ENCODE measurements at regions not wholly inside any gene's neighbourhood (a gene's known extent, or its start where the extent isn't known, plus 50 kb on each side); places are given as distances from the start of the nearest gene placed in this dataset.
A peak's percentile ranks its signal among the peaks of the same experiment; 100 is the strongest.

DNA sequence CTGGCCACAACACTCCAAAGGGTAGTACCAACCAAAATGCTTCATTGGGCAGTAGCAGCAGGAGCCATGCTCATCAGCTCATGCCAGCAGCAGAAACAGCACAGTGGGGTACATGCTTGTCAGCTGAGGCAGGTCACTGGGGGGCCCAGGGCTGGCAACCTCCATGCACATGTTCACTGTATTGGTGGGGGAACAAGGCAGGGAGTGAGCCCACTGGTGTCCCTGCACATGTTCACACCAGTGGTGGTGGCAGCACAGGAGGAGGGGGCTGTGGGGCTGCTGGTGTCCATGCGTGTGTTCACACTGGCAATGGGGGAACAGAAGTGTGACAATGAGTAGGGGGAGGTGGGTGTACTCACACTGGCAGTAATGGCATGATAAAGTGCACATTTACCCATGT is 254.3 kb upstream of the KIF2A start:
- peak in 1 of 2 donors; percentile 15 for ATAC-seq
- intact Hi-C loops (cut with DNase I) = no loop called here
- Histone ChIP-seq H3K9me3 (no peaks in the 10 kb centered on the region), H3K4me3 (no peak overlapping the region), H3K27ac (no peak overlapping the region), H3K4me1 (no peaks in the 10 kb centered on the region), H3K36me3 (no peaks in the 10 kb centered on the region), H3K27me3 (ENCODE audit: low read depth) (no peaks in the 10 kb centered on the region)
- no peak for DNase-seq
- TF ChIP-seq, protein P1, sequence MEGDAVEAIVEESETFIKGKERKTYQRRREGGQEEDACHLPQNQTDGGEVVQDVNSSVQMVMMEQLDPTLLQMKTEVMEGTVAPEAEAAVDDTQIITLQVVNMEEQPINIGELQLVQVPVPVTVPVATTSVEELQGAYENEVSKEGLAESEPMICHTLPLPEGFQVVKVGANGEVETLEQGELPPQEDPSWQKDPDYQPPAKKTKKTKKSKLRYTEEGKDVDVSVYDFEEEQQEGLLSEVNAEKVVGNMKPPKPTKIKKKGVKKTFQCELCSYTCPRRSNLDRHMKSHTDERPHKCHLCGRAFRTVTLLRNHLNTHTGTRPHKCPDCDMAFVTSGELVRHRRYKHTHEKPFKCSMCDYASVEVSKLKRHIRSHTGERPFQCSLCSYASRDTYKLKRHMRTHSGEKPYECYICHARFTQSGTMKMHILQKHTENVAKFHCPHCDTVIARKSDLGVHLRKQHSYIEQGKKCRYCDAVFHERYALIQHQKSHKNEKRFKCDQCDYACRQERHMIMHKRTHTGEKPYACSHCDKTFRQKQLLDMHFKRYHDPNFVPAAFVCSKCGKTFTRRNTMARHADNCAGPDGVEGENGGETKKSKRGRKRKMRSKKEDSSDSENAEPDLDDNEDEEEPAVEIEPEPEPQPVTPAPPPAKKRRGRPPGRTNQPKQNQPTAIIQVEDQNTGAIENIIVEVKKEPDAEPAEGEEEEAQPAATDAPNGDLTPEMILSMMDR (IDR thresholded peaks at IDR 0.05) = no peak

DNA sequence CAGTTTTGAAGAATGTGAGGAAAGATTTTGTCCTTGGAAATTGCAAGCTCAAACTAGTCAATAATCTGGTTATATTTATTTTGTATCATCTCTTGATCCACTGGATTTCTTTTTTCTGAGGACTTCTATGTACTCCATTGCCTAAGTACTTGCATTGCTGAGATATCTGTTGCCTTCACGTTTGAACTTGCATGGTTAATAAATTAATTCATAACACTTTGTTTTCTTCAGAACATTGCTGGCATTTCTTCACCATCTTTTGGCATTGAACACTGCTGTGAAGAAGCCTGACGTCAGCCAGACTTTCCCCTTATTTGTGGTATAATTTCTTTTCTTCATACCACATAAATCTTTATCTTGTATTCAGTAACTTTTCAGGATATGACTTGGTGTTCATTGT is 246.0 kb upstream of the KIF2A start:
- Histone ChIP-seq H3K27ac (no peak overlapping the region), H3K4me3 (no peak overlapping the region), H3K36me3 (no peaks in the 10 kb centered on the region), H3K4me1 (no peaks in the 10 kb centered on the region), H3K27me3 (ENCODE audit: low read depth) (no peaks in the 10 kb centered on the region), H3K9me3 (no peaks in the 10 kb centered on the region)
- intact Hi-C loops (cut with DNase I) = no loop called here
- no peak for DNase-seq
- TF ChIP-seq, protein P1 (IDR thresholded peaks at IDR 0.05) = no peak
- ATAC-seq = no peak

DNA sequence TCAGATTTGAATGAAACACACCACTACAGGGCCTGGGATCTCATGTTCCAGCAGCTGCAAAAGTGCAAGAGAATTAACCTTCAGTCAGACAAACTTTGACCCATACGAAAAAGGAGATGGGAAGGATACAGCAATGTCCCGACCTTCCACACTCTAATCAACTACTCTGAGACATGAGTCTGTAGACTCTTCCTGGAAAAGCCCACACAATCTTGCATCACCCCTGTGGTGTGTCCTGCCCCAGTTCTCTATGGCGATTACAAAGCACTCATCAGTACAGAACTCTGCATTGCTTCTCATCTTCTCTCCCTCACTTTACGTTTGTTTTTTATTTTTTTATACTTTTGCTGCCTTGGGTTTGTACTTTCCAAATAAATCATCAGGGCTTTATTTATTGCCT is 241.0 kb upstream of the KIF2A start:
- no peaks in the 10 kb centered on the region for H3K27me3 ChIP-seq (ENCODE audit: low read depth)
- H3K36me3 ChIP-seq = no peaks in the 10 kb centered on the region
- intact Hi-C loops (cut with DNase I) = no loop called here
- H3K4me3 ChIP-seq = no peak overlapping the region
- ATAC-seq (peak; percentile 56 to 57), DNase-seq (no peak)
- H3K27ac ChIP-seq = no peak overlapping the region
- H3K4me1 ChIP-seq = no peaks in the 10 kb centered on the region
- no peaks in the 10 kb centered on the region for H3K9me3 ChIP-seq
- TF ChIP-seq, protein P1 (IDR thresholded peaks at IDR 0.05) = no peak

DNA sequence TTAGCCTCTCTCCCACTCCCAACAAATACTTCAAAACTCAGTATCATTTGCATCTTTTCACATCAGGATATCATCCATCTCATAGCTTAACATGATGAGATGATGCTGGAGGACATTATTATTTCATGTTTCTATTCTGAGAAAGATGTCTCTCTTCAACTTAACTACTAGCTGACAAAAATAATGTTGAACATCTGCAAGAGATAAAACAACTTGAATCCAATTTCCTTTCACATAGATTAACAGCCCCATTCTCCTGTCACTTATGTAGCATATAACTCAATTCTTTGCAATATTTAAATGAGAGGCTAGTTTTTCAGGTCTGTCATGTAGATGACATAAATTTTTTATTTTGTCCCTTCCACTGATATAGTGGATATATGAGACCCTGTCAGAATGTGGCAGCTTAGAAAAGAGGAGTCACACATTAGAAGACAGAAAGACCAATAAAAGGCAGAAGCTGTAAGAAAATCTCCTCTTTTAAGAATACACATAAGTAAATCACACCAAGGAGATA is 239.2 kb upstream of the KIF2A start:
- no peak overlapping the region for H3K4me3 ChIP-seq
- intact Hi-C loops (cut with DNase I) = no loop called here
- H3K27me3 ChIP-seq (ENCODE audit: low read depth) = no peaks in the 10 kb centered on the region
- no peaks in the 10 kb centered on the region for H3K36me3 ChIP-seq
- H3K27ac ChIP-seq = no peak overlapping the region
- ATAC-seq (no peak), DNase-seq (no peak)
- H3K9me3 ChIP-seq = no peaks in the 10 kb centered on the region
- TF ChIP-seq, protein P1 (IDR thresholded peaks at IDR 0.05) = no peak
- no peaks in the 10 kb centered on the region for H3K4me1 ChIP-seq

DNA sequence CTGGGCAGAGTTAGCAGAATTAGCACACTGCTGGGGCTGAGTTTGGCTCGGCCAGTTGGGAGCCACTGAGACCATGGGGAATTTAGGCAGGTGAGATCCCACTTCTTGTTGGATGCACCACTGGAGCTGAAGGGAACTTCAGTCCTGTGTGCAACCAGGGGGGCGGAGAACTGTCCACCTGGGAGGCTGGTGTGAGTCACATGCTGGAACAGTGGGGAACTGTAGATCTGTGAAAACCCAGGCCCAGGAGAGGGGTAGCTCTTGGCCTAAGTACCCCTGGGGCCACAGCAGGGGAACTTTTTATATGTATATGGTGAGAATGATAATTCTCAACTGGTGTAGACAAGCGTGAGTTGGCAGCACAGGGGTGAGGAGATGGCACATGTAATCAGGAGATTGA is 237.5 kb upstream of the KIF2A start:
- intact Hi-C loops (cut with DNase I) = no loop called here
- no peaks in the 10 kb centered on the region for H3K4me1 ChIP-seq
- no peak overlapping the region for H3K27ac ChIP-seq
- DNase-seq (no peak), ATAC-seq (no peak)
- H3K27me3 ChIP-seq (ENCODE audit: low read depth) = no peaks in the 10 kb centered on the region
- H3K9me3 ChIP-seq = no peaks in the 10 kb centered on the region
- H3K4me3 ChIP-seq = no peak overlapping the region
- TF ChIP-seq, protein P1 (IDR thresholded peaks at IDR 0.05) = no peak
- H3K36me3 ChIP-seq = no peaks in the 10 kb centered on the region

DNA sequence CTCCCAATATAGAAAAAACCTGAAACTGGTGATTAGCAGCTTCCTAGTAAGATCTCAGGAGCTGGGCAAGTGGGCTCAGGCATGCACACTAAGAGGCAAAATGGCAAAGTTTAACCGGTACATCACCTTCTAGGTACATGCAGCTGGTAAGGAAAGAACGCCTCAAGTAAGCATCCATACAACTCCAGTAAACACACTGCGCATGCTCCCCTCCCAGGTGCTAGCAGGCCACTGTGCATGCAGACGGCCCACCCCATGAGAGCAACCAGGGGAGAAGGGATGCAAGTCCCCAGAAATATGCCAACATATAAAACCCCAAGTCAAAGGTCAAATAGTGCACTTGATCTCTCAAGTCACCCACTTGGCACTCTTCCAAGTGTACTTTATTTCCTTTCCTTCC is 228.6 kb upstream of the KIF2A start:
- intact Hi-C loops (cut with DNase I) = no loop called here
- DNase-seq = no peak

More for the DNA sequence above, 228.6 kb upstream of the KIF2A start:
- ATAC-seq = no peak
- TF ChIP-seq, protein P1 (IDR thresholded peaks at IDR 0.05) = no peak
- Histone ChIP-seq H3K36me3 (no peaks in the 10 kb centered on the region), H3K27ac (no peak overlapping the region), H3K27me3 (ENCODE audit: low read depth) (no peaks in the 10 kb centered on the region), H3K4me1 (no peaks in the 10 kb centered on the region), H3K4me3 (no peak overlapping the region), H3K9me3 (no peaks in the 10 kb centered on the region)

All from lower lobe of right lung (tissue), 2 donors.